Coronary artery (tissue), 2 donors: ENCODE measurements at regions not wholly inside any gene's neighbourhood (a gene's known extent, or its start where the extent isn't known, plus 50 kb on each side); places are given as distances from the start of the nearest gene placed in this dataset.

Experiments
- DNase-seq: peaks from one replicate; pipeline ENCODE4 v3.0.0-alpha.2; 2017; ENCODE audit warnings: low spot score
- H3K27ac ChIP-seq, 2 donors: fragments of 200-600 bp; sonication (generic); one replicate each; pipeline ENCODE4 v1.5.1; 2016 to 2019
- H3K4me3 ChIP-seq: fragments of 200-600 bp; sonication (generic); 2 replicates; pipeline ENCODE4 v1.5.1; 2016; ENCODE audit warnings: mild to moderate bottlenecking, moderate library complexity
- CTCF ChIP-seq: fragments of 200-600 bp; sonication (generic); IDR thresholded peaks from one replicate; pipeline ENCODE4 v1.5.1; 2019; ENCODE audit warnings: antibody characterized with exemption

- H3K4me3 ChIP-seq = no peak overlapping the region
Observed at GRCh38 chr7:98458090-98458875, 57.4 kb upstream of the BAIAP2L1 start.

GRCh38 chr7:98456866-98457265, 56.0 kb upstream of the BAIAP2L1 start:
- no peak for DNase-seq
- TF ChIP-seq CTCF = no peak
- no peak overlapping the region for H3K27ac ChIP-seq

More at GRCh38 chr7:98458090-98458875, 57.4 kb upstream of the BAIAP2L1 start:
- H3K27ac ChIP-seq = no peak overlapping the region
- DNase-seq = no peak
- TF ChIP-seq CTCF = no peak

GRCh38 chr7:98452791-98453190, 51.9 kb upstream of the BAIAP2L1 start:
- no peak overlapping the region for H3K4me3 ChIP-seq
- TF ChIP-seq CTCF = no peak
- DNase-seq = no peak
- no peak overlapping the region for H3K27ac ChIP-seq

More at GRCh38 chr7:98456866-98457265, 56.0 kb upstream of the BAIAP2L1 start:
- no peak overlapping the region for H3K4me3 ChIP-seq
